ENCODE measurements at regions not wholly inside any gene's neighbourhood (a gene's known extent, or its start where the extent isn't known, plus 50 kb on each side); places are given as distances from the start of the nearest gene placed in this dataset.

DNA sequence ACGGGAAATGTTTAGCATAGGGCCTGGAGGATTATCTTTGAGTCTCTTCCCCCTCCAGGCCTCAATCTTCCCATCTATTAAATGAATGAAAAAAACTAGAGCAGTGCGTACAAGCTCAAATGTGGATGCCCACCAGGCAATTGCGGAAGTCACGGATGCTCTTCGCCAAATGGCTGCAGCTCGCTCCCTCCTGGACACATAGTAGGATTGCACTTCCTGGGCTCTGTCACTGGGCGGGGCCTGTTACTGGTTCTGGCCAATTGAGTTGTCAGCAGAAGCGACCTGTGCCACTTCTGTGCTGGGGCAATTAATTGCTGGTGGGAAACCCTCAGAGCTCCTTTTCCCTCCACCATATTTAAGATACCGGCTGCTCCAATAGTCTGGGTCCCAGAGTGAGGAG is 168.2 kb upstream of the IRX6 start:
- H3K4me3 ChIP-seq = no peak overlapping the region
- TF ChIP-seq POLR2AphosphoS5 (IDR thresholded peaks at IDR 0.05) (no peak), POLR2A (IDR thresholded peaks at IDR 0.05) (no peak), EP300 (IDR thresholded peaks at IDR 0.05) (no peak)
- TF ChIP-seq, protein P1, sequence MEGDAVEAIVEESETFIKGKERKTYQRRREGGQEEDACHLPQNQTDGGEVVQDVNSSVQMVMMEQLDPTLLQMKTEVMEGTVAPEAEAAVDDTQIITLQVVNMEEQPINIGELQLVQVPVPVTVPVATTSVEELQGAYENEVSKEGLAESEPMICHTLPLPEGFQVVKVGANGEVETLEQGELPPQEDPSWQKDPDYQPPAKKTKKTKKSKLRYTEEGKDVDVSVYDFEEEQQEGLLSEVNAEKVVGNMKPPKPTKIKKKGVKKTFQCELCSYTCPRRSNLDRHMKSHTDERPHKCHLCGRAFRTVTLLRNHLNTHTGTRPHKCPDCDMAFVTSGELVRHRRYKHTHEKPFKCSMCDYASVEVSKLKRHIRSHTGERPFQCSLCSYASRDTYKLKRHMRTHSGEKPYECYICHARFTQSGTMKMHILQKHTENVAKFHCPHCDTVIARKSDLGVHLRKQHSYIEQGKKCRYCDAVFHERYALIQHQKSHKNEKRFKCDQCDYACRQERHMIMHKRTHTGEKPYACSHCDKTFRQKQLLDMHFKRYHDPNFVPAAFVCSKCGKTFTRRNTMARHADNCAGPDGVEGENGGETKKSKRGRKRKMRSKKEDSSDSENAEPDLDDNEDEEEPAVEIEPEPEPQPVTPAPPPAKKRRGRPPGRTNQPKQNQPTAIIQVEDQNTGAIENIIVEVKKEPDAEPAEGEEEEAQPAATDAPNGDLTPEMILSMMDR (IDR thresholded peaks at IDR 0.05) = no peak
- no peaks in the 10 kb centered on the region for H3K36me3 ChIP-seq
- peaks cover 15% of the 10 kb centered on the region for H3K27me3 ChIP-seq
- H3K27ac ChIP-seq = no peak overlapping the region
- 85 to 94% methylated on average over 4 to 6 of the region's 9 CpGs for WGBS, 2 donors (ENCODE audit: low coverage in 1 of 2)
- H3K9me3 ChIP-seq = peaks cover 0 to 10% (median 0%) of the 10 kb centered on the region in 3 donors
- ATAC-seq = no peak
- no peaks in the 10 kb centered on the region for H3K4me1 ChIP-seq

DNA sequence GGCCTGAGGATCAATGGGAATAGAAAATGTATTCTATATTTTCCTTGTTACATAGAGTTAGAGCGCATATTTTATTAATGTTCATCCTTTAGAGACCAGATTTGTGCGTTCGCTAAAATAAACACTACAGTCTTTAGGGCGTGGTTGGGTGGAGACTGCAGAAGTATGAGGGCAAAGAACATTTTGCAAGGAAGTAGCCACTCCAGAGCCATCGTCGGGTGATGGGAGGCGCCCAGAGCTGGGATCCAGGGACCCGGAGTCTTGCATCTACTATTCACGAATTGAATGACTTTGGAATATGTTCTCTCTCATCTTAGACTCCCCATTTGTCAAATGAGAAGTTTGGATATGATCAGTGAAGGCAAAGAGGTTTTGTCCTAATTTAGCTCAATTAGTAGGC is 154.2 kb upstream of the IRX6 start:
- H3K27ac ChIP-seq = no peak overlapping the region
- TF ChIP-seq POLR2A (IDR thresholded peaks at IDR 0.05) = no peak
- no peak for TF ChIP-seq POLR2AphosphoS5 (IDR thresholded peaks at IDR 0.05)
- TF ChIP-seq, protein P1 (IDR thresholded peaks at IDR 0.05) = no peak
- no peak for TF ChIP-seq EP300 (IDR thresholded peaks at IDR 0.05)
- peaks cover 0 to 5% (median 0%) of the 10 kb centered on the region in 3 donors for H3K9me3 ChIP-seq
- no peak overlapping the region for H3K4me3 ChIP-seq
- H3K27me3 ChIP-seq = no peaks in the 10 kb centered on the region
- no peaks in the 10 kb centered on the region for H3K4me1 ChIP-seq
- H3K36me3 ChIP-seq = no peaks in the 10 kb centered on the region
- ATAC-seq = no peak
- WGBS, 2 donors (ENCODE audit: low coverage in 1 of 2) = 86 to 94% methylated on average over 5 to 9 of the region's 9 CpGs

GRCh38 chr16:55171241-55171640 is 152.8 kb upstream of the IRX6 start:
- no peaks in the 10 kb centered on the region for H3K27me3 ChIP-seq
- H3K27ac ChIP-seq = no peak overlapping the region
- no peaks in the 10 kb centered on the region for H3K4me1 ChIP-seq
- WGBS, 2 donors (ENCODE audit: low coverage in 1 of 2) = 67 to 71% methylated on average over 2 of the region's 2 CpGs
- H3K4me3 ChIP-seq = no peak overlapping the region
- no peak for TF ChIP-seq EP300 (IDR thresholded peaks at IDR 0.05)
- no peaks in the 10 kb centered on the region for H3K36me3 ChIP-seq
- no peak for ATAC-seq
- H3K9me3 ChIP-seq = peaks cover 0 to 5% (median 0%) of the 10 kb centered on the region in 3 donors

DNA sequence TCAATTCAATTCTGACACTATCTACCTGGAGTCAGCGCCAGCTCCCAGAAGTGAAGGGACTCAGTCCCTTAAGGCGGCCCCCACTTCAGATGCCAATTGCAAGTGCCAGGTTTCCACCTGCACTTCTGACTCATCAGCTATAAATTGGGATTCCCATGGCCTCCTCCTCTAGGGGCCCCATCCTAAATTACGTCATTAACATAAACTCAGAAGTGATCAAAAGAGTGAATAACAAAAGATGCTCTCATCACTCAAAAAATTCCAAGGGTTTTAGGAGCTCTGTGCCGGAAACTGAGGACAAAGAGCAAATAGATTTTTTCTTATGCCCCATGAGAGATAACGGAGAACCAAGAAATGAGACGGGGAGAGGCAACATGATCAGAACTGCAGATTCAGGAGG is 148.6 kb upstream of the IRX6 start:
- no peak for ATAC-seq
- no peak for TF ChIP-seq POLR2A (IDR thresholded peaks at IDR 0.05)
- TF ChIP-seq, protein P1 (IDR thresholded peaks at IDR 0.05) = no peak
- no peak for TF ChIP-seq POLR2AphosphoS5 (IDR thresholded peaks at IDR 0.05)
- TF ChIP-seq EP300 (IDR thresholded peaks at IDR 0.05) = no peak
- no peaks in the 10 kb centered on the region for H3K4me1 ChIP-seq
- no peak overlapping the region for H3K27ac ChIP-seq
- no peaks in the 10 kb centered on the region for H3K36me3 ChIP-seq
- H3K9me3 ChIP-seq = peaks cover 0 to 20% (median 0%) of the 10 kb centered on the region in 3 donors
- H3K27me3 ChIP-seq = no peaks in the 10 kb centered on the region
- H3K4me3 ChIP-seq = no peak overlapping the region
- WGBS, 2 donors (ENCODE audit: low coverage in 1 of 2) = 77 to 90% methylated on average over 3 to 4 of the region's 6 CpGs

- Histone ChIP-seq H3K27me3 (no peaks in the 10 kb centered on the region), H3K27ac (no peak overlapping the region), H3K36me3 (no peaks in the 10 kb centered on the region), H3K9me3 (peaks cover 0 to 20% (median 0%) of the 10 kb centered on the region in 3 donors), H3K4me1 (no peaks in the 10 kb centered on the region), H3K4me3 (no peak overlapping the region)
- ATAC-seq = no peak
- TF ChIP-seq POLR2A (IDR thresholded peaks at IDR 0.05) (no peak), EP300 (IDR thresholded peaks at IDR 0.05) (no peak), POLR2AphosphoS5 (IDR thresholded peaks at IDR 0.05) (no peak)
- TF ChIP-seq, protein P1 (IDR thresholded peaks at IDR 0.05) = no peak
- 86 to 92% methylated on average over 1 to 3 of the region's 3 CpGs for WGBS, 2 donors (ENCODE audit: low coverage in 1 of 2)
Observed at GRCh38 chr16:55176901-55177300, 147.1 kb upstream of the IRX6 start.
